ENCODE measurements at regions not wholly inside any gene's neighbourhood (a gene's known extent, or its start where the extent isn't known, plus 50 kb on each side); places are given as distances from the start of the nearest gene placed in this dataset.

- TF ChIP-seq ATF3 (IDR thresholded peaks at IDR 0.05): no peak
- TF ChIP-seq RAD21 (IDR thresholded peaks at IDR 0.05): no peak
- TF ChIP-seq MAX (IDR thresholded peaks at IDR 0.05): no peak
- no peak for TF ChIP-seq CTCF (IDR thresholded peaks at IDR 0.05; ENCODE audit: low read depth, low read length, missing input control)
- no peak for TF ChIP-seq TAF1 (conservative IDR thresholded peaks at IDR 0.05)
- no peak for TF ChIP-seq ZBTB33 (IDR thresholded peaks at IDR 0.05)
- no peak for TF ChIP-seq REST (IDR thresholded peaks at IDR 0.05)
- TF ChIP-seq JUND (IDR thresholded peaks at IDR 0.05): no peak
- TF ChIP-seq HNF4A (conservative IDR thresholded peaks at IDR 0.05): no peak
Measured at GRCh38 chr9:16960084-16960483, 89.6 kb upstream of the BNC2 start.
